NCI-H2227 (cell line): ENCODE measurements at regions not wholly inside any gene's neighbourhood (a gene's known extent, or its start where the extent isn't known, plus 50 kb on each side); places are given as distances from the start of the nearest gene placed in this dataset.
"Not testable (repeated sequence)": the region's sequence is repeated elsewhere in the genome, so short reads cannot be mapped to it uniquely, and the experiment has no call there.

Experiments
- DNase-seq: peaks from one replicate; lab custom pipeline; 2025; ENCODE audit not compliant: unreplicated experiment; lab: John Stamatoyannopoulos, UW

- DNase-seq, result not testable (repeated sequence)
These were observed 77.1 kb upstream of the SLC7A14 start for GRCh38 chr3:170662986-170663385.

- DNase-seq, result no peak
These were observed 74.3 kb upstream of the SLC7A14 start for GRCh38 chr3:170660139-170660538.

DNA sequence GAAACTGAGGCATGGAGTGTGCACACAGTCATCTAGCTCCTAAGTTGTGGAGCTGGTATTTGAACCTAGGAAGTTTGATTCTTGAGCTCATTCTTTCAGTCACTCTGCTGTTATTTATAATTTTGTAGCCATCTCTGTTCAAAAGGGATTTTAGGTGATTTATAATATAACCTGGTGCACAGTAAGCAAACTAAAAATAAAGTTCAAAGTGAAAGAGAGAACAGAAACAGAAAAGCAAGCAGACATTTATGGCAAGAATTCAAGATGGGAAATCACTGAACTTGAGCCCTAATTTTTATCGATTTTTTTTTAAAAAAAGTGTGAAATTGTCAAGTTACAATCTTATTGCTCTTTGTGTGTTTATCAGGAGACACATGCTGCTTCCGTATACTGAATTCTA, 71.4 kb upstream of the SLC7A14 start:
- DNase-seq, result no peak

GRCh38 chr3:170656284-170656683, 70.4 kb upstream of the SLC7A14 start:
- no peak for DNase-seq

- DNase-seq, result no peak
These were observed 67.9 kb upstream of the SLC7A14 start for GRCh38 chr3:170653801-170654200.

DNA sequence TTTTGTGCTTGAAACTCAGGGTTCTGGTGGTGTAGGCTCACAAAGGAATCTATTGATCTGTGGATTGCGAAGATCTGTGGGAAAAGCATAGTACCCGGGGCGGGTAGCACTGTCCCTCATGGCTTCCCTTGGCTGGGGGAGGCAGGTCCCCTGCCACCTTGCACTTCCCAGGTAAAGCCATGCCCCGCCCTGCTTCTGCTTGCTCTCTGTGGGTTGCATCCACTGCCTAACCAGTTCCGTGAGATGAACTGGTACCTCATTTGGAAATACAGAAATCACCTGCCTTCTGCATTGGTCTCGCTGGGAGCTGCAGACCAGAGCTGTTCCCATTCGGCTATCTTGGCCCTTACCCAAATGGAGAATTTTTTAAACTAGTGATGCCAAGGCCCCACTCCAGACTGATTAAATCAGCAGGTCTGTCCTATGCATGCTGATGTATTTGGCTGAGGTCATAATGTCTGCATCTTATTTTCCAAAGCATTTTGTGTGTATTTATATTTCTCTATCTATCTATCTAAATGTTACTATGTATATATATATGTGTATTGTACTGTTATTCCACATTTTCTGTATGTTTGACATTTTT, 65.5 kb upstream of the SLC7A14 start:
- DNase-seq, result no peak

- not testable (repeated sequence) for DNase-seq
These were observed 64.7 kb upstream of the SLC7A14 start for GRCh38 chr3:170650557-170650956.

DNA sequence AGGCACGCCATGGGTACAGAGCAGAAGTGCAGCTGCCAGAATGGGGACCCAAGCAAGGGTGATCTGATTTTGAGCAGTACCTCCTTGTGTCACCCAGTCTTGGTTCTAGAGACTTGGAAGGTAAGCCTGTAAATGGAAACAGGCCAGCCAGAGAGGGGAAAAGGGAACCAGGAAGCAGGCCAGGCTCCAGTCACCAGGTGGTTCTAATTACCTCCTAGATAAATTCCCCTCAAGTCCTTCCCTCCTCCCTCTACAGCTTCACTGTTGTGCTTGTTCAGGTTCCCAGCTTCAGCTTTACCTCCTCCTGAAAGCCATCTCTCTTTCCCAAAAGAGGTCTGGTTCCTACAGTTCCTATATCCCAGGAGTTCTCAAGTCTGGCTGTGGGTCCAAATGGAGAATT, 58.8 kb upstream of the SLC7A14 start:
- DNase-seq, result no peak

GRCh38 chr3:170643831-170644230, 58.0 kb upstream of the SLC7A14 start:
- no peak for DNase-seq

DNA sequence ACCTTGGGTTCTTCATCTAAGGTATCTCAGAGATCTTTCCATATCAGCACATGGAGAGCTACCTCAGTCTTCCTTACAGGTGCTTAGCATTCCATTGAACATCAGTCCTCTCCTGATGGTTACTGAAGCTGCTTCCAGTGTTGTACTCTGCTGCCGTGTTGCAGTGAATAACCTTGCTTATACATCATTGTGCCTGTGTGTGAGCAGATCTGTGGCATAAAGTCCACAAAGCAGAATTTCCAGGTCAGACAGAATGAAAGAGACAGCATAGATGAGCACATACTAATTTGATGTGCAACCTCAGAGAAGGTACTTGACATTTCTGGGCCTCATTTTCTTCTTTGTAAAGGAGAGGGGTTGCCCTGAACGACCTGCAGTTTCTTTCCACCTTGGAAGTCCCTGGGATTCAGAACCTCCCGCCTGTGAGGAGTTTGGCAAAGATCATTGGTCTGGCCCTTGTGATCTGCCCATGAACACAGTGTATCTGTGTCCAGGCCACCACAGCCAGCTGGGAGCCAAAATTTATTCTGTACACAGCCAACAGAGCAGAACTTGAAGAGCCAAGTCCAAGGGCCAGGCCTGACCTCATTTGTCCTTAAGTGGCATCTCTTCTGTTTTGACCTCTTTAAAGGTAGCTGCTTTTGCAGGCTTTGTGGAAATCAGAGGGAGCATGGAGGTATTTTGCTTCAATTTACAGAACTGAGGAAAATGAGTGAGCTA, 57.2 kb upstream of the SLC7A14 start:
- no peak for DNase-seq

DNA sequence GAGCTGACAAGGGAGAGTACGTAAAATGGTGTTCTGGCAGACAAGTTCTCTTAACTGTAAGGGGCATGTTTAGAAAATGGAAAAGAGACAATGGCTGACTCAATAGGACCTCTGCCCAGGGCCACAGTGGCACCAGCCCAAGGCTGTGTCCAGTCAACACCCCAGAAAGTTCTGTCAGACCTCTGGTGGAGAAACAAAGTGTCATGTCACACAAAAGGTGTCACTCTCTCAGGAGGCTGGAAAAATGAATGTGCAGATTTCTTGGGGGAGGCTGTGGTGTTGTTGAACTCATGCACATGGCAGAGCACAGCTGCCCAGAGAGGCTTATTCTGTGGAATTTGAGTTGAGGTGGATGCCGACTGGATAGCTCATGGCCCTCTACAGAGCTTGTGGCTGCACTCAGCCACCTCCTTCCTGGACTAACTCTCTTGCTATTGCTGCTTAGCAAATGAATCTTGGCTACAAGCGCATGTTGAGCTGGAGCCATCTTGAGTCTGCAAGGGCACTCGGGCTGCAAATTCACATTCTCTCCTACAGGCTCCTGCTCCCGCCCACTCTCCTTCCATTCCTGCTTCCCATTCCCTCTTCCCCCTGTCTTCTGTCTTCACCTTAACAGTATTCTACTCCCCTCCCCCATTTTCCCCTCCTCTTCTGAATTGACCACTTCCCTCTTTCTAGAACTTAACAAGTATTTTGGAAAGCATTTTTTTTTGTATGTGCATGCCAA, 55.8 kb upstream of the SLC7A14 start:
- DNase-seq, result no peak

DNA sequence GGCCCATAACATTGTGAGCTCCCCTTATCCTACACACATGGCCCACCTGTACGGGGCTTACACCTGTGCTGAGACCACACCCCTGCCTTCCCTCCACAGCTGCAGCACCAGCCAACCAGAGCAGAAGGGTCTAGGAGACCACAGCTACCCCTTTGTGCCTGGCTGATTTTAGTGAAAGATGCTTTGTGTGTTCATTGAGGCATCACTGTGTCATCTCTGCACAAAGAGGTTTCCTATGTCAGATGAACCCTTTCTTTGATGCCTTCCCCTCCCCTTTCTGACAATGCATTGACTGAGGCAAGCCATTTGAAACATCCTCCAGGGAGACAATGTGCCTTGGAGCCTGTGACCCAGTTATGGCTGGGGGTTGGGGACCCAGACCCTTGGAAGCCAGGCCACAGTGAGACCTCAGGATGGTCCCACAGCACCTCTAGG, 54.9 kb upstream of the SLC7A14 start:
- DNase-seq, result no peak

- no peak for DNase-seq
These were observed 53.1 kb upstream of the SLC7A14 start for GRCh38 chr3:170638988-170639387.

GRCh38 chr3:170637306-170637705, 51.4 kb upstream of the SLC7A14 start:
- no peak for DNase-seq

DNA sequence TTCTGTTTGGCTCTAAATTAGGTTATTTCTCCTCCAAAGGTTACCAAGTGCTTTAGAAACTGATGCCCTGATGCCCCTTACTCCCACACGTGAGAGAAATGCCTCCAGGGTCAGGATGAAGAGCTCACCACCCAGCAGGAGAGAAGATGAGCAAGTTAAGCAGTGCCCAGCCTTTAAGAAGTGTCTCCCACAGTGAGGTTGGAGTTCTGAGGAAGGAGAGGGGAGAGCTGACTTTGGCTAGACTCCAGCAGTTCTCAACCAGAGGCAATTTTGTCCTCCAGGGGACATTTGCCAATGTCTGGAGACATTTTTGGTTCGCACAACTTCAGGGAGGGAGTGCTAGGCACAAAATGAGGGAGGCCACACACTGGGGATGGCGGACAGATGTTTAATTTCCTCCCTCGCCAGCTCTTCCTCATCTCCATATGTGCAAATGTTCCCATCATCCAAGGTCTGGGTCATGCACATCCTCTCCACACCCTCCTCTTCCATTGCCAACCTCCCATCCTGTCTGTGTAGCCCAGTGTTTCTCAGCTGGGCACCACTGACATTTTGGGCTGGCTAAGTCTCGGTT, 50.6 kb upstream of the SLC7A14 start:
- no peak for DNase-seq
